HL-60 (cell line): ENCODE measurements at regions not wholly inside any gene's neighbourhood (a gene's known extent, or its start where the extent isn't known, plus 50 kb on each side); places are given as distances from the start of the nearest gene placed in this dataset.

Source experiments
- CTCF ChIP-seq: IDR thresholded peaks from one replicate; pipeline ENCODE4 v1.5.1; 2011; ENCODE audit warnings: low read length, control low read depth, inconsistent platforms; ENCODE audit not compliant: insufficient read depth
- REST ChIP-seq: IDR thresholded peaks from 2 replicates; pipeline ENCODE4 v1.6.1; 2012; ENCODE audit warnings: low read depth; ENCODE audit not compliant: insufficient replicate concordance

- TF ChIP-seq CTCF (no peak), REST (no peak)
These were observed 163.1 kb downstream of the DICER1 start for GRCh38 chr14:94994245-94994644.
